ENCODE measurements at regions not wholly inside any gene's neighbourhood (a gene's known extent, or its start where the extent isn't known, plus 50 kb on each side); places are given as distances from the start of the nearest gene placed in this dataset.
"Not testable (repeated sequence)": the region's sequence is repeated elsewhere in the genome, so short reads cannot be mapped to it uniquely, and the experiment has no call there.

GRCh38 chr14:30409508-30410015, 149.4 kb upstream of the G2E3 start:
- TF ChIP-seq CTCF, POLR2AphosphoS5, POLR2A, EP300 (IDR thresholded peaks at IDR 0.05): not testable (repeated sequence)

All from stomach (tissue), 4 donors.